WTC11 (cell line): ENCODE measurements at regions not wholly inside any gene's neighbourhood (a gene's known extent, or its start where the extent isn't known, plus 50 kb on each side); places are given as distances from the start of the nearest gene placed in this dataset.

ENCODE experiments used
- ATAC-seq: fragments of 200-7000 bp; cut with Tn5 transposase; 2 replicates; pipeline ENCODE4 v1.10.0; 2021; ENCODE audit warnings: mild to moderate bottlenecking, moderate library complexity
- CTCF ChIA-PET: fragments of 300-600 bp; sonication (Branson Sonifier 250); formaldehyde crosslinking; loops from one replicate; lab custom pipeline; 2021; ENCODE audit warnings: antibody characterized with exemption; lab: Charles Lee
- POLR2A ChIA-PET: fragments of 350-600 bp; sonication (Branson Sonifier 250); formaldehyde crosslinking; loops from one replicate; lab custom pipeline; 2021; ENCODE audit warnings: antibody characterized with exemption; lab: Charles Lee
- DNase-seq: peaks from one replicate; pipeline ENCODE4 v3.0.0; 2021; ENCODE audit warnings: low spot score
- H3K27ac Mint-ChIP-seq: 2 replicates; pipeline ENCODE4 v1.8.0; 2021; ENCODE audit warnings: mixed read lengths
- H3K27me3 Mint-ChIP-seq: 2 replicates; pipeline ENCODE4 v1.8.0; 2021; ENCODE audit warnings: low read depth, mild to moderate bottlenecking, moderate library complexity, mixed read lengths
- H3K36me3 Mint-ChIP-seq: 2 replicates; pipeline ENCODE4 v1.8.0; 2021; ENCODE audit warnings: mixed read lengths
- H3K4me1 Mint-ChIP-seq: 2 replicates; pipeline ENCODE4 v1.8.0; 2022; ENCODE audit warnings: mixed read lengths
- H3K4me3 Mint-ChIP-seq: 2 replicates; pipeline ENCODE4 v1.8.0; 2021; ENCODE audit warnings: mild to moderate bottlenecking, moderate library complexity, mixed read lengths
- H3K9me3 Mint-ChIP-seq: 2 replicates; pipeline ENCODE4 v1.8.0; 2021; ENCODE audit warnings: mixed read lengths
- CBFB ChIP-seq: sonication (generic); formaldehyde crosslinking; IDR thresholded peaks from 2 replicates; pipeline ENCODE4 v1.8.1; 2022; ENCODE audit warnings: mild to moderate bottlenecking, low read depth, missing genetic modification reagents
- CTCF ChIP-seq: fragments of 200-600 bp; IDR thresholded peaks from 2 replicates; pipeline ENCODE4 v1.8.0; 2022; ENCODE audit warnings: antibody characterized with exemption
- GRHL2 ChIP-seq: fragments of 250-450 bp; sonication (Bioruptor Pico); IDR thresholded peaks from 2 replicates; pipeline ENCODE4 v1.8.0; 2022; ENCODE audit warnings: mild to moderate bottlenecking, moderate library complexity; ENCODE audit not compliant: insufficient replicate concordance, severe bottlenecking
- PRRX2 ChIP-seq: fragments of 250-450 bp; sonication (Bioruptor Pico); IDR thresholded peaks from 2 replicates; pipeline ENCODE4 v1.8.0; 2021; ENCODE audit warnings: mild to moderate bottlenecking
- ZBTB21 ChIP-seq: sonication (generic); formaldehyde crosslinking; IDR thresholded peaks from 2 replicates; pipeline ENCODE4 v1.8.1; 2023; ENCODE audit warnings: mild to moderate bottlenecking, missing genetic modification reagents, borderline replicate concordance
- ZNF138 ChIP-seq: sonication (generic); formaldehyde crosslinking; conservative IDR thresholded peaks from 2 replicates; pipeline ENCODE4 v1.8.1; 2022; ENCODE audit warnings: mild to moderate bottlenecking, moderate library complexity, missing genetic modification reagents
- TF ChIP-seq, protein P1 (sequence below): sonication (generic); formaldehyde crosslinking; IDR thresholded peaks from 2 replicates; pipeline ENCODE4 v1.8.1; 2023; ENCODE audit warnings: mild to moderate bottlenecking, missing genetic modification reagents, moderate library complexity
- TF ChIP-seq, protein P2 (sequence below): sonication (generic); formaldehyde crosslinking; IDR thresholded peaks from 2 replicates; pipeline ENCODE4 v1.8.0; 2023; ENCODE audit warnings: missing genetic modification reagents
- TF ChIP-seq, protein P3 (sequence below): fragments of 250-450 bp; sonication (Bioruptor Pico); IDR thresholded peaks from 2 replicates; pipeline ENCODE4 v1.9.0; 2021; ENCODE audit warnings: mild to moderate bottlenecking, borderline replicate concordance
- TF ChIP-seq, protein P4 (sequence below): sonication (generic); formaldehyde crosslinking; IDR thresholded peaks from 2 replicates; pipeline ENCODE4 v1.8.0; 2022; ENCODE audit warnings: mild to moderate bottlenecking, missing genetic modification reagents
- TF ChIP-seq, protein P5 (sequence below): sonication (generic); formaldehyde crosslinking; IDR thresholded peaks from 2 replicates; pipeline ENCODE4 v1.8.0; 2022; ENCODE audit warnings: mild to moderate bottlenecking, missing genetic modification reagents

DNA sequence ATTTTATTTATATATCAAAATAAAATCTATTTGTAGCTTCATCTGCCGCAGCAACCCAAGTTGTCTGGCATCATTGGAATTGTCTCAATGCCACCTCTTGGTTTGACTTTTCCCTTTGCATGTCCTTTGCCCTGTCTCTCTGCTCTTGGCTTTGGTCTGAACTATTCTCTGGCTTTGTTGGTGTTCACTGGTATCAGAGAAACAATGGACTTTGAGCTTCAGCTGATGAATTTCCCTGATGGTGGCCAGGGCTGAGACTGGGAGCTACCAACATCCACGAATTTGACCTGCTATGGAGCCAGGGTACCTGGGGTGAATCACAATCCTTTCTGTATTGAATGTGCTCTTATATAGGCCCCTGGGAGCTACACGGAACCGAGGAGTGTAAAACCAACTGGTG is 311.7 kb upstream of the KIAA1217 start:
- Mint-ChIP-seq H3K36me3 (no peaks in the 10 kb centered on the region), H3K27ac (no peak overlapping the region), H3K4me1 (no peaks in the 10 kb centered on the region), H3K27me3 (no peaks in the 10 kb centered on the region)
- DNase-seq (no peak), ATAC-seq (no peak)
- ChIA-PET POLR2A (no interaction called here), CTCF (no interaction called here)
- TF ChIP-seq, protein P1, sequence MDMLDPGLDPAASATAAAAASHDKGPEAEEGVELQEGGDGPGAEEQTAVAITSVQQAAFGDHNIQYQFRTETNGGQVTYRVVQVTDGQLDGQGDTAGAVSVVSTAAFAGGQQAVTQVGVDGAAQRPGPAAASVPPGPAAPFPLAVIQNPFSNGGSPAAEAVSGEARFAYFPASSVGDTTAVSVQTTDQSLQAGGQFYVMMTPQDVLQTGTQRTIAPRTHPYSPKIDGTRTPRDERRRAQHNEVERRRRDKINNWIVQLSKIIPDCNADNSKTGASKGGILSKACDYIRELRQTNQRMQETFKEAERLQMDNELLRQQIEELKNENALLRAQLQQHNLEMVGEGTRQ (CRISPR knock-in tag): no peak
- no peak for TF ChIP-seq CTCF
- TF ChIP-seq, all 79 proteins: peak for 0
- Mint-ChIP-seq H3K4me3 (no peak overlapping the region), H3K9me3 (peaks cover 17% of the 10 kb centered on the region)

GRCh38 chr10:23897861-23898260 is 311.1 kb upstream of the KIAA1217 start:
- no peak for TF ChIP-seq CTCF
- TF ChIP-seq ZNF138 (CRISPR knock-in tag): no peak
- TF ChIP-seq PRRX2 (CRISPR knock-in tag): no peak
- TF ChIP-seq, protein P2, sequence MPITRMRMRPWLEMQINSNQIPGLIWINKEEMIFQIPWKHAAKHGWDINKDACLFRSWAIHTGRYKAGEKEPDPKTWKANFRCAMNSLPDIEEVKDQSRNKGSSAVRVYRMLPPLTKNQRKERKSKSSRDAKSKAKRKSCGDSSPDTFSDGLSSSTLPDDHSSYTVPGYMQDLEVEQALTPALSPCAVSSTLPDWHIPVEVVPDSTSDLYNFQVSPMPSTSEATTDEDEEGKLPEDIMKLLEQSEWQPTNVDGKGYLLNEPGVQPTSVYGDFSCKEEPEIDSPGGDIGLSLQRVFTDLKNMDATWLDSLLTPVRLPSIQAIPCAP (CRISPR knock-in tag): no peak
- TF ChIP-seq, protein P3, sequence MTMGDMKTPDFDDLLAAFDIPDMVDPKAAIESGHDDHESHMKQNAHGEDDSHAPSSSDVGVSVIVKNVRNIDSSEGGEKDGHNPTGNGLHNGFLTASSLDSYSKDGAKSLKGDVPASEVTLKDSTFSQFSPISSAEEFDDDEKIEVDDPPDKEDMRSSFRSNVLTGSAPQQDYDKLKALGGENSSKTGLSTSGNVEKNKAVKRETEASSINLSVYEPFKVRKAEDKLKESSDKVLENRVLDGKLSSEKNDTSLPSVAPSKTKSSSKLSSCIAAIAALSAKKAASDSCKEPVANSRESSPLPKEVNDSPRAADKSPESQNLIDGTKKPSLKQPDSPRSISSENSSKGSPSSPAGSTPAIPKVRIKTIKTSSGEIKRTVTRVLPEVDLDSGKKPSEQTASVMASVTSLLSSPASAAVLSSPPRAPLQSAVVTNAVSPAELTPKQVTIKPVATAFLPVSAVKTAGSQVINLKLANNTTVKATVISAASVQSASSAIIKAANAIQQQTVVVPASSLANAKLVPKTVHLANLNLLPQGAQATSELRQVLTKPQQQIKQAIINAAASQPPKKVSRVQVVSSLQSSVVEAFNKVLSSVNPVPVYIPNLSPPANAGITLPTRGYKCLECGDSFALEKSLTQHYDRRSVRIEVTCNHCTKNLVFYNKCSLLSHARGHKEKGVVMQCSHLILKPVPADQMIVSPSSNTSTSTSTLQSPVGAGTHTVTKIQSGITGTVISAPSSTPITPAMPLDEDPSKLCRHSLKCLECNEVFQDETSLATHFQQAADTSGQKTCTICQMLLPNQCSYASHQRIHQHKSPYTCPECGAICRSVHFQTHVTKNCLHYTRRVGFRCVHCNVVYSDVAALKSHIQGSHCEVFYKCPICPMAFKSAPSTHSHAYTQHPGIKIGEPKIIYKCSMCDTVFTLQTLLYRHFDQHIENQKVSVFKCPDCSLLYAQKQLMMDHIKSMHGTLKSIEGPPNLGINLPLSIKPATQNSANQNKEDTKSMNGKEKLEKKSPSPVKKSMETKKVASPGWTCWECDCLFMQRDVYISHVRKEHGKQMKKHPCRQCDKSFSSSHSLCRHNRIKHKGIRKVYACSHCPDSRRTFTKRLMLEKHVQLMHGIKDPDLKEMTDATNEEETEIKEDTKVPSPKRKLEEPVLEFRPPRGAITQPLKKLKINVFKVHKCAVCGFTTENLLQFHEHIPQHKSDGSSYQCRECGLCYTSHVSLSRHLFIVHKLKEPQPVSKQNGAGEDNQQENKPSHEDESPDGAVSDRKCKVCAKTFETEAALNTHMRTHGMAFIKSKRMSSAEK (CRISPR knock-in tag): no peak
- no peak for TF ChIP-seq ZBTB21 (CRISPR knock-in tag)
- no peak for TF ChIP-seq GRHL2 (CRISPR knock-in tag)
- TF ChIP-seq CBFB (CRISPR knock-in tag): no peak
- TF ChIP-seq, protein P4, sequence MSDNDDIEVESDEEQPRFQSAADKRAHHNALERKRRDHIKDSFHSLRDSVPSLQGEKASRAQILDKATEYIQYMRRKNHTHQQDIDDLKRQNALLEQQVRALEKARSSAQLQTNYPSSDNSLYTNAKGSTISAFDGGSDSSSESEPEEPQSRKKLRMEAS (CRISPR knock-in tag): no peak
- TF ChIP-seq, protein P5, sequence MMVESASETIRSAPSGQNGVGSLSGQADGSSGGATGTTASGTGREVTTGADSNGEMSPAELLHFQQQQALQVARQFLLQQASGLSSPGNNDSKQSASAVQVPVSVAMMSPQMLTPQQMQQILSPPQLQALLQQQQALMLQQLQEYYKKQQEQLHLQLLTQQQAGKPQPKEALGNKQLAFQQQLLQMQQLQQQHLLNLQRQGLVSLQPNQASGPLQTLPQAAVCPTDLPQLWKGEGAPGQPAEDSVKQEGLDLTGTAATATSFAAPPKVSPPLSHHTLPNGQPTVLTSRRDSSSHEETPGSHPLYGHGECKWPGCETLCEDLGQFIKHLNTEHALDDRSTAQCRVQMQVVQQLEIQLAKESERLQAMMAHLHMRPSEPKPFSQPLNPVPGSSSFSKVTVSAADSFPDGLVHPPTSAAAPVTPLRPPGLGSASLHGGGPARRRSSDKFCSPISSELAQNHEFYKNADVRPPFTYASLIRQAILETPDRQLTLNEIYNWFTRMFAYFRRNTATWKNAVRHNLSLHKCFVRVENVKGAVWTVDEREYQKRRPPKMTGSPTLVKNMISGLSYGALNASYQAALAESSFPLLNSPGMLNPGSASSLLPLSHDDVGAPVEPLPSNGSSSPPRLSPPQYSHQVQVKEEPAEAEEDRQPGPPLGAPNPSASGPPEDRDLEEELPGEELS: no peak
- Mint-ChIP-seq H3K4me1 (no peaks in the 10 kb centered on the region), H3K36me3 (no peaks in the 10 kb centered on the region), H3K27ac (no peak overlapping the region), H3K4me3 (no peak overlapping the region), H3K27me3 (no peaks in the 10 kb centered on the region), H3K9me3 (peaks cover 17% of the 10 kb centered on the region)
- CTCF ChIA-PET: no interaction called here
- POLR2A ChIA-PET: no interaction called here
- DNase-seq (no peak), ATAC-seq (no peak)
